ENCODE measurements at regions not wholly inside any gene's neighbourhood (a gene's known extent, or its start where the extent isn't known, plus 50 kb on each side); places are given as distances from the start of the nearest gene placed in this dataset.
A peak's percentile ranks its signal among the peaks of the same experiment; 100 is the strongest.

GRCh38 chr13:40306817-40307216, 359.6 kb downstream of the FOXO1 start:
- DNase-seq (ENCODE audit: low read depth), result no peak

- no peak for DNase-seq (ENCODE audit: low read depth)
Measured at GRCh38 chr13:40309881-40310280, 356.6 kb downstream of the FOXO1 start.

- DNase-seq (ENCODE audit: low read depth), result no peak
Measured at GRCh38 chr13:40311356-40312101, 354.9 kb downstream of the FOXO1 start.

GRCh38 chr13:40313269-40314200, 352.9 kb downstream of the FOXO1 start:
- no peak for DNase-seq (ENCODE audit: low read depth)

GRCh38 chr13:40315416-40316064, 350.9 kb downstream of the FOXO1 start:
- peak; percentile 24 for DNase-seq (ENCODE audit: low read depth)

- DNase-seq (ENCODE audit: low read depth), result no peak
Measured at GRCh38 chr13:40316301-40316700, 350.1 kb downstream of the FOXO1 start.

- DNase-seq (ENCODE audit: low read depth), result no peak
Measured at GRCh38 chr13:40317980-40318327, 348.5 kb downstream of the FOXO1 start.

- DNase-seq (ENCODE audit: low read depth), result no peak
Measured at GRCh38 chr13:40318366-40318765, 348.1 kb downstream of the FOXO1 start.

- DNase-seq (ENCODE audit: low read depth), result no peak
Measured at GRCh38 chr13:40319699-40320579, 346.5 kb downstream of the FOXO1 start.

- DNase-seq (ENCODE audit: low read depth), result no peak
Measured at GRCh38 chr13:40328091-40328490, 338.4 kb downstream of the FOXO1 start.

- no peak for DNase-seq (ENCODE audit: low read depth)
Measured at GRCh38 chr13:40329781-40330485, 336.5 kb downstream of the FOXO1 start.

- DNase-seq (ENCODE audit: low read depth), result no peak
Measured at GRCh38 chr13:40330950-40331349, 335.5 kb downstream of the FOXO1 start.

GRCh38 chr13:40331802-40332201, 334.6 kb downstream of the FOXO1 start:
- DNase-seq (ENCODE audit: low read depth), result no peak

- DNase-seq (ENCODE audit: low read depth), result no peak
Measured at GRCh38 chr13:40333226-40333625, 333.2 kb downstream of the FOXO1 start.

GRCh38 chr13:40334031-40334430, 332.4 kb downstream of the FOXO1 start:
- no peak for DNase-seq (ENCODE audit: low read depth)

GRCh38 chr13:40334616-40335015, 331.8 kb downstream of the FOXO1 start:
- DNase-seq (ENCODE audit: low read depth), result no peak

GRCh38 chr13:40336228-40337221, 329.9 kb downstream of the FOXO1 start:
- DNase-seq (ENCODE audit: low read depth), result no peak

GRCh38 chr13:40337651-40338050, 328.8 kb downstream of the FOXO1 start:
- DNase-seq (ENCODE audit: low read depth), result no peak

GRCh38 chr13:40338217-40338616, 328.2 kb downstream of the FOXO1 start:
- no peak for DNase-seq (ENCODE audit: low read depth)

Data from activated T-cell treated with anti-CD3 and anti-CD28 coated beads for 1 hour (primary cell).